Left ventricle myocardium inferior (tissue), 1 donor: ENCODE measurements at regions not wholly inside any gene's neighbourhood (a gene's known extent, or its start where the extent isn't known, plus 50 kb on each side); places are given as distances from the start of the nearest gene placed in this dataset.

Experiments used
- DNase-seq: peaks from one replicate; pipeline ENCODE4 v3.0.0-alpha.2; 2020
- H3K27ac ChIP-seq: fragments of 200-600 bp; replicated peaks from 2 replicates; pipeline ENCODE4 v1.8.0; 2021
- H3K27me3 ChIP-seq: fragments of 200-600 bp; 2 replicates; pipeline ENCODE4 v1.8.0; 2021; ENCODE audit warnings: low read depth
- H3K36me3 ChIP-seq: fragments of 200-600 bp; 2 replicates; pipeline ENCODE4 v1.8.0; 2021
- H3K4me1 ChIP-seq: fragments of 200-600 bp; 2 replicates; pipeline ENCODE4 v1.8.0; 2021
- H3K4me3 ChIP-seq: fragments of 200-600 bp; 2 replicates; pipeline ENCODE4 v1.8.0; 2021; ENCODE audit warnings: mild to moderate bottlenecking, moderate library complexity
- H3K9me3 ChIP-seq: fragments of 200-600 bp; replicated peaks from 2 replicates; pipeline ENCODE4 v1.8.0; 2021
- intact Hi-C: fragments of 100-400 bp; cut with micrococcal nuclease; formaldehyde crosslinking; loops from one replicate; pipeline ENCODE4 v1.11.0; 2022
- TF ChIP-seq, protein P1 (sequence below): fragments of 200-600 bp; IDR thresholded peaks from 2 replicates; pipeline ENCODE4 v1.8.0; 2021; ENCODE audit warnings: antibody characterized with exemption, mild to moderate bottlenecking, borderline replicate concordance
- donor health status: DM: no; HTN: yes; CAD: no; lungs with severe emphysema.

DNA sequence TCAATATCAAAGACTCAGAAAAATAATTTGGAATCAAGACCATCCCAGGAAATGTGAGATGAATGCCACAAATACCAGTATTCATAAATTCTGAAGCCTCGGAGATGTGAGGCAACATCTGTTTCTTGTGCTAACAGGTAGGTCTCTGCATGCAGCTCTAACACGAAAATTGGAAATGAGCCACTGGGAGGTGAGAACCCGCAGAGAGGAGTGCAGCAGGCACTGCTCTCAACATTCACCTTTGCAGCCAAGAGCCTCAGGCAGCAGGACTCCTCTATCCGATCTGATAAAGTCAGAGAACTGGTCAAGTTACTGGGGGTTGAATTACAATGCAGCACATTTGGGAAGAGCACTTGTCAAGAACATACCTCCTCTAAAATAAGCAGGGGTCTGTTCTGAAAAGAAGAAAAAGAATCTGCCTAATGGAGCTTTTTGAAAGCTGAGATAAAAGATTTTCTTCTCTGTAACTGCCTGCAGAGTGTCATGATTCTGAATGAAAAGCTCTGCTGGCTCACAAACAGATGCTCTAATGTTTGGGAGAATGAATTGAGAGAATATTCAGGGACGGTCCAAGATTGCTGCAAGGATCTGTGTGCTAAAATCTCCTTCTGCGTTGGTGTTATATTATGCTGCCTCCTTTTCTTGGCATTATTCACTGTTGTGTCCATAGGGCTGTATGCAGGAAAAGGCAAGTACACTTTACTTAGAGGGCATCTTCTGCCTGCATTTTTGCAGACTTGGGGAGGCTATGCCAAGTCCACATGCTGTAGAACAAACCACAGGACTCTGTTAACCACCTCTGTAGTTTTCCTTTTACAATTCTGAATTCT lies 209.6 kb upstream of the KRR1 start:
- Histone ChIP-seq H3K36me3 (no peaks in the 10 kb centered on the region), H3K27ac (peak overlapping the region; percentile 80), H3K4me3 (no peak overlapping the region), H3K9me3 (no peaks in the 10 kb centered on the region), H3K27me3 (no peaks in the 10 kb centered on the region), H3K4me1 (peaks cover 53% of the 10 kb centered on the region)
- TF ChIP-seq, protein P1, sequence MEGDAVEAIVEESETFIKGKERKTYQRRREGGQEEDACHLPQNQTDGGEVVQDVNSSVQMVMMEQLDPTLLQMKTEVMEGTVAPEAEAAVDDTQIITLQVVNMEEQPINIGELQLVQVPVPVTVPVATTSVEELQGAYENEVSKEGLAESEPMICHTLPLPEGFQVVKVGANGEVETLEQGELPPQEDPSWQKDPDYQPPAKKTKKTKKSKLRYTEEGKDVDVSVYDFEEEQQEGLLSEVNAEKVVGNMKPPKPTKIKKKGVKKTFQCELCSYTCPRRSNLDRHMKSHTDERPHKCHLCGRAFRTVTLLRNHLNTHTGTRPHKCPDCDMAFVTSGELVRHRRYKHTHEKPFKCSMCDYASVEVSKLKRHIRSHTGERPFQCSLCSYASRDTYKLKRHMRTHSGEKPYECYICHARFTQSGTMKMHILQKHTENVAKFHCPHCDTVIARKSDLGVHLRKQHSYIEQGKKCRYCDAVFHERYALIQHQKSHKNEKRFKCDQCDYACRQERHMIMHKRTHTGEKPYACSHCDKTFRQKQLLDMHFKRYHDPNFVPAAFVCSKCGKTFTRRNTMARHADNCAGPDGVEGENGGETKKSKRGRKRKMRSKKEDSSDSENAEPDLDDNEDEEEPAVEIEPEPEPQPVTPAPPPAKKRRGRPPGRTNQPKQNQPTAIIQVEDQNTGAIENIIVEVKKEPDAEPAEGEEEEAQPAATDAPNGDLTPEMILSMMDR, result no peak
- intact Hi-C loops, result no loop called here
- no peak for DNase-seq

DNA sequence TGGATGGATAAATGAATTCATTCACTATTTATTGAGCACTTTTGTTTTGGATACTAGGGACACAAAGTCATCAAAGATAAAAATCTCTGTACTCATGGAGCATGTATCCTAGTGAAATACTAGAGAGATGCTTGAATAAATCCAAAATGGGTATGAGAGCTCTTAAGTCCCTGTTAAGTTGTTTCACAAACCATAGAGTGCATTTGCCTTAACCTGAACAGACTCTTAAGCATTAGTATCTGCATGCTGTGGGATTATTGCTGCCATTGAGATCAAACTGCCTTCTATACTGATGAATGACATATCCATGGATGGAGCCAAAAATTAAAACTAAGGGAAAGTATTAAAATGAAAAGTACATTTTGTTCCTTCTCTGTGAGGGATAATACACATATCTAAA lies 206.5 kb upstream of the KRR1 start:
- peaks cover 26% of the 10 kb centered on the region for H3K4me1 ChIP-seq
- no peaks in the 10 kb centered on the region for H3K36me3 ChIP-seq
- TF ChIP-seq, protein P1, result no peak
- no peaks in the 10 kb centered on the region for H3K9me3 ChIP-seq
- DNase-seq, result no peak
- intact Hi-C loops, result loop anchor here (10.0 kb wide), 1 partner anchor 163 kb away; no protein-coding TSS in a partner anchor
- no peak overlapping the region for H3K27ac ChIP-seq
- H3K27me3 ChIP-seq, result no peaks in the 10 kb centered on the region
- H3K4me3 ChIP-seq, result no peak overlapping the region

DNA sequence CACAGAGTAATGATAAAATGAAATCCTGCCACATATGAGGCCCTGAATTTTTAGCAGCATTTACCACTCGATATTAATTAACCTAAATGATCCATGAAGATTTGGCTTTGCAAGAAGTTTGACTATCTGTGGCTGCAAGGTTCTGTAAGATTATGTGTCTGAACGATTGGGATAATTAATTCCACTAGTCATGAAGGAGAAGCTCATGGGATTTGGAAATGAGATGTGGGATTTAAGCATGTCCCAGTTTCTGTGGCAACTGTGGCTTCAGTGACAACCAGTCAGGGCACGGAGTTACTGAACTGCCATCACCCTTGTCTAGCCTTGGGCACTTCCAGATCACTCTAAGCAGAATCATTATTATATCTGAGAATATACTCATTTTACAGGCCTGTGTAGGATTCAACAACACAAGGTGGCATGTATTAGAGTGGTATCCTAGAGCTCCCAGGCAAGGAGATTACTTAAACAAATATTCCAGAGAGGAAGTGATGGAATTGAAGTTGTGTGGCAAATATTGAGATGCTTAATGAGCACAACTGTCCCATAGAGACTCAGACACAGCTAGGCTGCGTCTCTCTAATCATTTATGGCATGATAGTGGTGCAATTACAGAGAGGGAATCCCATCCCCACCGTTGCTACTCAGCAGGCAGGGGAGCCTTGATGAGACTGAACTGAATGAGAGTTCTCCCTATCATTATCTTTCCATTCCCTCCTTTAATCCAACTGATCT lies 205.0 kb upstream of the KRR1 start:
- intact Hi-C loops, result loop anchor here (10.0 kb wide), 1 partner anchor 162 kb away; no protein-coding TSS in a partner anchor
- TF ChIP-seq, protein P1, result no peak
- Histone ChIP-seq H3K4me1 (peaks cover 24% of the 10 kb centered on the region), H3K27me3 (no peaks in the 10 kb centered on the region), H3K27ac (no peak overlapping the region), H3K4me3 (no peak overlapping the region), H3K9me3 (no peaks in the 10 kb centered on the region), H3K36me3 (no peaks in the 10 kb centered on the region)
- no peak for DNase-seq

DNA sequence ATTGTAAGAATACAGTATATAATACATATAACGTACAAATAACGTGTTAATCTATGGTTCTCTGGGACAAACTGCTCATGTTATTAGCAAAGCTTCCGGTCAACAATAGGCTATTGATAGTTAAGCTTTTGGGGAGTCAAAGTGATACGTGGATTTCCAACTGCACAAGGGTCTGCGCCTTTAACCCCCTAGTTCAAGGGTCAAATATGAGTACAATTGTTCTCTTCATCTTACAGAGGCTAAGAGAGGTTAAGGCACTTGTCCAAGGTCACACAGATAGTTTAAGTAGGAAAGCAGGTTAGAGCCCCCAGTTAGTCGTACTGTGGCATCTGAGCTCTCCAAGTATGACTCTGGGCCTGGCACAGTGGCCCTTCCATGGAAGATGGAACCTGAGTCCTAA lies 204.3 kb upstream of the KRR1 start:
- Histone ChIP-seq H3K9me3 (no peaks in the 10 kb centered on the region), H3K27me3 (no peaks in the 10 kb centered on the region), H3K36me3 (no peaks in the 10 kb centered on the region), H3K27ac (no peak overlapping the region), H3K4me3 (no peak overlapping the region), H3K4me1 (peaks cover 18% of the 10 kb centered on the region)
- intact Hi-C loops, result loop anchor here (10.0 kb wide), 1 partner anchor 161 kb away; no protein-coding TSS in a partner anchor
- TF ChIP-seq, protein P1, result no peak
- no peak for DNase-seq

DNA sequence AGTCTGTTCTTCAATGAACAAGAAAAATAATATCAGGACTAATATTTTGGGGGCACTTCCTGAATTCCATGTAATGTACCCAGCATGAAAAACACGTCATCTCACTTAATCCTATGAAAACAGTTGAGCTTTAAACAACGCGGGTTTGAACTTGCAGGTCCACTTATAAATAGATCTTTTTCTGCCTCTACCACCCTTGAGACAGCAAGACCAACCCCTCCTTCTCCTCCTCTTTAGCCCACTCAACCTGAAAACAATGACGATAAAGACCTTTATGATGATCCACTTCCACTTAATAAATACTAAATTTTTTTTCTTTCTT lies 203.9 kb upstream of the KRR1 start:
- Histone ChIP-seq H3K4me3 (no peak overlapping the region), H3K9me3 (no peaks in the 10 kb centered on the region), H3K27ac (no peak overlapping the region), H3K27me3 (no peaks in the 10 kb centered on the region), H3K4me1 (peaks cover 18% of the 10 kb centered on the region), H3K36me3 (no peaks in the 10 kb centered on the region)
- TF ChIP-seq, protein P1, result no peak
- intact Hi-C loops, result loop anchor here (10.0 kb wide), 1 partner anchor 160 kb away; no protein-coding TSS in a partner anchor
- DNase-seq, result no peak
